Activated naive CD4-positive, alpha-beta T cell treated with anti-CD3 and anti-CD28 coated beads, Interleukin-2, amount 10 ng/mL, durations not matched to agents 7 days and 5 days (primary cell): ENCODE measurements at regions not wholly inside any gene's neighbourhood (a gene's known extent, or its start where the extent isn't known, plus 50 kb on each side); places are given as distances from the start of the nearest gene placed in this dataset.
"Not testable (repeated sequence)": the region's sequence is repeated elsewhere in the genome, so short reads cannot be mapped to it uniquely, and the experiment has no call there.

Experiments
- CTCF ChIA-PET: fragments of 350-600 bp; sonication (Branson Sonifier 250); formaldehyde crosslinking; loops from one replicate; lab custom pipeline; 2021; ENCODE audit warnings: antibody characterized with exemption; lab: Charles Lee
- DNase-seq: peaks from one replicate; pipeline ENCODE4 v3.0.0-alpha.2; 2020
- H3K27ac Mint-ChIP-seq: one replicate; pipeline ENCODE4 v1.8.0; 2021; ENCODE audit warnings: mild to moderate bottlenecking, moderate library complexity, mixed read lengths
- H3K27me3 Mint-ChIP-seq: one replicate; pipeline ENCODE4 v1.8.0; 2021; ENCODE audit warnings: mild to moderate bottlenecking, mixed read lengths
- H3K36me3 Mint-ChIP-seq: one replicate; pipeline ENCODE4 v1.8.0; 2021; ENCODE audit warnings: mixed read lengths
- H3K4me1 Mint-ChIP-seq: one replicate; pipeline ENCODE4 v1.8.0; 2021; ENCODE audit warnings: mixed read lengths
- H3K4me3 Mint-ChIP-seq: one replicate; pipeline ENCODE4 v1.8.0; 2021; ENCODE audit warnings: mild to moderate bottlenecking, moderate library complexity, mixed read lengths
- H3K9me3 Mint-ChIP-seq: one replicate; pipeline ENCODE4 v1.8.0; 2021; ENCODE audit warnings: mixed read lengths

DNA sequence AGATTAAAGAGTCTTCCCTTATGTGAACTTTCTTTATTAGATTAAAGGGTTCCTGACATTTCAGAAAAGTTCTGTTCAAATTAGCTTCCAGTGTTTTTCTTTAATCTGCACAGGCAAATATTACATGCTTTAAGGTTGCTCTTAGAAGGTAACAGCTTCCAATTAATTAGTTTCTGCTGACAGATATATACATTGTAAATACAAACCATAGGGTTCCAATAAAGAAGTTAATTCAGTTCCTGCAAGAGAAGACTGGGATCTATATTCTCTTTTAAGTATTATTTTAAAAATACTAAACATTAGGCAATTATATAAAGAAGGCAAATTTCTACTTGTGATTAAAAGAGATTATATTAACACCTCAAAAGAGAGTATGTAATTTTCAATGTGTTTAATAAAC is 795.7 kb downstream of the MAT2B start:
- CTCF ChIA-PET: no interaction called here
- Mint-ChIP-seq H3K27ac (no peak overlapping the region), H3K36me3 (no peaks in the 10 kb centered on the region), H3K9me3 (peaks cover 1% of the 10 kb centered on the region), H3K4me3 (no peak overlapping the region), H3K4me1 (no peaks in the 10 kb centered on the region), H3K27me3 (no peaks in the 10 kb centered on the region)
- DNase-seq: no peak

DNA sequence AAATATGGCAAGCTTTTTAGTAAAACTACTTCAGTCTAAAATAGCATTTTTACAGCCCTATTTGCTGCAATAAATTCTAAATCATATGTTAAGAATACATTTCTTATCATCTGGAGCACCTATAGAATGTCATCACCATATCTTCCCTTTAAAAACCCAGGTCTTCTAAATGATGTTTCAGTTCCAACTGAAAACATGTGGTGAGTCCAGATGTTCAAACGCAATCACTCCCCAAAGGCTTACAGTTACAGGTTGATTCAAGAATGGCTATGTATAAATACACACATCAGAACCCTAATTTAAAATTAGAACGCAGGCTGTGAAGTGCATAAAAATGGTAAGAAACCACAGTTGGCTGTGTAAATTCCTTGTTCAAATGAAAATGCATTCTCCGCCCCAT is 796.3 kb downstream of the MAT2B start:
- Mint-ChIP-seq H3K4me1 (no peaks in the 10 kb centered on the region), H3K36me3 (no peaks in the 10 kb centered on the region), H3K27ac (no peak overlapping the region), H3K27me3 (no peaks in the 10 kb centered on the region), H3K4me3 (no peak overlapping the region), H3K9me3 (peaks cover 6% of the 10 kb centered on the region)
- no peak for DNase-seq
- CTCF ChIA-PET: no interaction called here

DNA sequence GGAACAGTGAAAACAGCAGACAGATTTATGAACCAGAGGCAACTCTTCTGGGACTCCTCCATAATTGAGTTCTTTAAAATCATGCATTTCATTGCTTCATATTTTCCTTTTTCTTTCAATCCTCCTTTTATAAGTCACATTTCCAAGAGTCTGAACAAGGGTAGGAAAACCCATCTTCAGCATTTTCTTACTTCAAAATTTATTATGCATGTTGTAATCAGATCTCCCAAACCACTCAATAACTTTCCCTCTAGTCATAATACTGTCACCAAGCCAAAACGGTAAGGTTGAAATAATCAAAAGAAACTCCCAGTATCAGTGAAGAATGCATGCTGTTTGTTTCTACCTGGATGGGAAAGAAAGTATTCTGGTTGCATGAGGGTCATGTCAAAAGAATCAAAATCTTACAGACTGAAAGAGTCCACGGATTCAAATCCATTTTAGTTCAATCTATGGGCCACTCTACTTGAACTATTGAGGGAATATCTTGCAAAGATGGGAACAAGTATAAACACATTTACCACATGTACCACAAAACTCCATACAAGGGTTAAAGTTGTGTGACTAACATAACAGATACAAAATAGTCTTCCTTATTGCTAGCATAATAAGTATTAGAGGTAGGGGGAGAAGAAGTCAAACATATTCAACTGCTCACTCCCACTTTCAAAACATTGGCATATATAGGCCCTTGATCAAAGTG is 797.3 kb downstream of the MAT2B start:
- CTCF ChIA-PET: no interaction called here
- H3K27ac Mint-ChIP-seq: no peak overlapping the region
- peaks cover 10% of the 10 kb centered on the region for H3K9me3 Mint-ChIP-seq
- H3K27me3 Mint-ChIP-seq: no peaks in the 10 kb centered on the region
- no peak overlapping the region for H3K4me3 Mint-ChIP-seq
- H3K36me3 Mint-ChIP-seq: no peaks in the 10 kb centered on the region
- H3K4me1 Mint-ChIP-seq: no peaks in the 10 kb centered on the region
- DNase-seq: no peak

DNA sequence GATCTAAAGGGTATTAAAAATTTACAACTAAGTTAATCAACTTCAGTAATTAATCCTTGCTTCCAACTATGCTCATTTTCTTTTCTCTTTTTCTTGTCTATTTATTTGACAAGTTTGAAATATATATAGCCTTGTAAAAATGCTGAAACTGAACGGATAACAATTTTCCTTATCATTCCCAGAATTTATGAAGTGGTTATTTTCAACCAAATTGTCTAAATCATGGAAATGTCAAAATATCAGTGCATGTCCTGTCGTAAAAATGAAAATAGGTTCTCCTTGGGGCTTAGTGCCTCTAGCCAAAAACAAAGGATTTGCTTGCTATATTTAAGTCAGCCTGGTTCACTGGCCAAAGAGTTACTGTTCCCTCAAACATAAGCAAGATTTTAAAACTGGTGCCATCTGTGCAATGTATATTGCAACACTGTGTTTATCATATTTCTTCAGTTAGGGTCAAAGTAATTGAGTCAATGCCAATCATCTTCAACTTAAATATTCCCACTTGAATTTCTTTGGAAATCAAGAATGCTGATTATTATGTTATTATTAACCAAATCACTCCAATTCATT is 798.3 kb downstream of the MAT2B start:
- Mint-ChIP-seq H3K4me3 (no peak overlapping the region), H3K4me1 (no peaks in the 10 kb centered on the region), H3K36me3 (no peaks in the 10 kb centered on the region), H3K27me3 (no peaks in the 10 kb centered on the region), H3K27ac (no peak overlapping the region), H3K9me3 (peaks cover 10% of the 10 kb centered on the region)
- no peak for DNase-seq
- CTCF ChIA-PET: no interaction called here

DNA sequence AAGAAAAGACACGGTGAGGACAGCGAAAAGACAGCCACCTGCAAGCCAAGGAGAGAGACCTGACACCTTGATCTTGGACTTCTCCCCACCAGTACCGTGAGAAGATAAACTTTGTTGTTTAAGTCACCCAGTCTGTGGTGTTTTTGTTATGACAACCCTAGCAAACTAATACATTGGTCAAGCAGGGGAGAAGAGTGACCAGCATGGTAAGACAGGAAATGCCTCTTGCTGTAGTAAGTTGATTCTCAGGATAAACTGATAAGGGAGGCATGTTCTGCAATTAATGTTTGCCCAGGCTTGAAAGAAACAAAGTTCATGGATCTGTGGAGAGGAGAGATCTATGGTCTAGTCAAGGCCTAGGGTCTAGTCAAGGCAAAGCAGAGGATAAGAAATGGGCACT is 801.2 kb downstream of the MAT2B start:
- H3K27me3 Mint-ChIP-seq: no peaks in the 10 kb centered on the region
- H3K27ac Mint-ChIP-seq: no peak overlapping the region
- no peak for DNase-seq
- no peaks in the 10 kb centered on the region for H3K36me3 Mint-ChIP-seq
- H3K9me3 Mint-ChIP-seq: peaks cover 10% of the 10 kb centered on the region
- CTCF ChIA-PET: no interaction called here
- H3K4me3 Mint-ChIP-seq: no peak overlapping the region
- no peaks in the 10 kb centered on the region for H3K4me1 Mint-ChIP-seq

DNA sequence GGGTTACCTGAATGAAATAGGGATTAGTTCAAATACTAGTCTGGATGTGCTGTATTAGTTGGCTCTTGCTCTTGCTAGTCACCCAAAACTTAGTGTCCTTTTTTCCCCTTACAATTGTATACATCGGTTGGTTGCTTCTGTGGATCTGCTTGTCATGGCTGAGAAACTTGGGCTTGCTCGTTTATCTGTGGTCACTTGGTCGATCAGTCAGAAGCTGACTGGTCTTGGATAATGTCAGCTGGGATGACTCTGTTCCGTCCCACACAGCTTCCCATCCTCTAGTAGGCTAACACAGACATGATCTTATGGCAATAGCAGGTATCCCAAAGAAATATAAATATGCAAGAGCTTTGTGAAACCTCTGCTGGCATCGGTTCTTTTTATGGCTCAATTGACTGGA is 807.4 kb downstream of the MAT2B start:
- no peak overlapping the region for H3K27ac Mint-ChIP-seq
- no peaks in the 10 kb centered on the region for H3K27me3 Mint-ChIP-seq
- no peak overlapping the region for H3K4me3 Mint-ChIP-seq
- no peaks in the 10 kb centered on the region for H3K36me3 Mint-ChIP-seq
- DNase-seq: no peak
- peaks cover 2% of the 10 kb centered on the region for H3K9me3 Mint-ChIP-seq
- no peaks in the 10 kb centered on the region for H3K4me1 Mint-ChIP-seq
- CTCF ChIA-PET: interaction anchor here (0.6 kb wide), 1 partner anchor 294 kb away, joined by 3 read pairs; no protein-coding TSS in a partner anchor

DNA sequence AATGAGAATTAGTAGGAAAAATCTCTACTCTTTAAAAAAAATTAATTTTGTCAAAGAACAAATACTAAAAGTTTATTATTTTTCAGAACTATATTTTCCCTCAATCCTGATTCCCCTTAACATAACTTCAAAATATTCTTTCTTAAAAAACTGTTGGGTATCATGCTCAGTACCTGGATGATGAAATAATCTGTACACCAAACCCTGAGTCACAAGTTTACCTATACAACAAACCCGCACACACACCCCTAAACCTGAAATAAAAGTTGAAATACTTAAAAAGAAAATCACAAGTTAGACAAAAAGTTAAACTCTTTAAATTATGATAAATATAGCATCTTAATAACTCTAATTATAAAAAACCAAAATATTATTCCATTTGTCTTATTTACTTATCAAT is 812.3 kb downstream of the MAT2B start:
- no peak for DNase-seq
- CTCF ChIA-PET: no interaction called here
- no peaks in the 10 kb centered on the region for H3K4me1 Mint-ChIP-seq
- H3K27me3 Mint-ChIP-seq: no peaks in the 10 kb centered on the region
- H3K27ac Mint-ChIP-seq: no peak overlapping the region
- no peaks in the 10 kb centered on the region for H3K36me3 Mint-ChIP-seq
- no peak overlapping the region for H3K4me3 Mint-ChIP-seq
- H3K9me3 Mint-ChIP-seq: peaks cover 4% of the 10 kb centered on the region

DNA sequence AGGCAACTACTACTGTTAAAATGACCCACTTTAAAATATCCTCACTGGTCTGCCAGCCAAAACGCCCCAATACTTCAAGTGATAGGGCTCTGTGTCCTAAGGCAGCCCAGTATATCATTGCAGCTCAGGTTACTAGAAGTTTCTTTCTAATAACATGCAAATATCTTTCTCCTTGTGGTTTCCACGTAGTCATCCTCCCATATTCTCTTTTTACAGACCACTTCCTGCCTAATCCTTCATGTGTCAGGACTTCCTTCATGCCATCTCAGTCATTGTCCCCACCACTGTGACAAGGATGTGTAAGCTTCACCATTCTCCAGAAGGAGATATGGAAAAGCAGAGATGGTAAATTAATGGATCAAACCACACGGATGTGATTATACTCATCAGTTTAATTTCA is 813.7 kb downstream of the MAT2B start:
- H3K4me3 Mint-ChIP-seq: no peak overlapping the region
- no peak overlapping the region for H3K27ac Mint-ChIP-seq
- no peaks in the 10 kb centered on the region for H3K36me3 Mint-ChIP-seq
- H3K4me1 Mint-ChIP-seq: no peaks in the 10 kb centered on the region
- H3K27me3 Mint-ChIP-seq: no peaks in the 10 kb centered on the region
- CTCF ChIA-PET: no interaction called here
- no peak for DNase-seq
- peaks cover 4% of the 10 kb centered on the region for H3K9me3 Mint-ChIP-seq

DNA sequence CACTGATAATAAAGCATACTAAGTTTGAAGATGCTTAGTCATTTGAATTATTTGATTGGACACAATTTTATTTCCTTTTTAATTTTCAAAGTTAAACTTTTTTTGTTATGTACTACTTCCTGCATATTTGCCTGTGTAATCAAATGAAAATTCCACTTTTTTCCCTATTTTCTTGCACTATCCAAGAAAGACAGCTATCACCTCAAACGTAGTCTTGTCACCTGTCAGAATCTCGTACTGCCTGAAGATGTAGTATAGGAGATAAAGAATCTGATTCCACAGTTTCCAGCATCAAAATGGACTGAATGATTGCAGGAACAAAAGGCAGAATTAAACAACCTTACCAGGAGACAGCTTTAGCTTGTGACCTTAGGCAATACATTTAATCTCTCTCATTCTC is 818.8 kb downstream of the MAT2B start:
- peaks cover 15% of the 10 kb centered on the region for H3K9me3 Mint-ChIP-seq
- no peak overlapping the region for H3K4me3 Mint-ChIP-seq
- CTCF ChIA-PET: no interaction called here

DNA sequence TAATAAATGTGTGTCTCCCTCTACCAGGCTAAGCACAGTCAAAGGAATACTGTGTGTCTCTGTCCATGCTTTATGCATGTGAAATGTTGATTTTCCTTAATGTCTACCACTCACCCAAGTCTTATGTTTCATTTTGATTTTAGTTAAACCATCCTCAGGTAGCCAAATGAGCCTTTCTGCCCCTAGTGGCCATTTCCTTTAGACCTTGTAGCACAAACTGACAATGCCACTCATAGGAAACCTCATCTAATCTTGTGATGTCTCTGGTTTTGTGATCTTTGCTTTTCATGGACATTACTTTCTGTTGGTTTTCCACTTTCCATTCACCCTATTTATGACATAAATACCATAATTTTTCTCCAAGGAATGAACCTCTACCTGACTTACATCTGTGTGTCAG is 820.8 kb downstream of the MAT2B start:
- Mint-ChIP-seq H3K9me3 (peaks cover 12% of the 10 kb centered on the region), H3K36me3 (no peaks in the 10 kb centered on the region), H3K4me3 (no peak overlapping the region), H3K27ac (no peak overlapping the region), H3K27me3 (no peaks in the 10 kb centered on the region), H3K4me1 (no peaks in the 10 kb centered on the region)
- CTCF ChIA-PET: no interaction called here
- DNase-seq: no peak

More for the DNA sequence above, 818.8 kb downstream of the MAT2B start:
- H3K27ac Mint-ChIP-seq: no peak overlapping the region
- no peaks in the 10 kb centered on the region for H3K4me1 Mint-ChIP-seq
- H3K36me3 Mint-ChIP-seq: no peaks in the 10 kb centered on the region
- no peaks in the 10 kb centered on the region for H3K27me3 Mint-ChIP-seq
- no peak for DNase-seq

DNA sequence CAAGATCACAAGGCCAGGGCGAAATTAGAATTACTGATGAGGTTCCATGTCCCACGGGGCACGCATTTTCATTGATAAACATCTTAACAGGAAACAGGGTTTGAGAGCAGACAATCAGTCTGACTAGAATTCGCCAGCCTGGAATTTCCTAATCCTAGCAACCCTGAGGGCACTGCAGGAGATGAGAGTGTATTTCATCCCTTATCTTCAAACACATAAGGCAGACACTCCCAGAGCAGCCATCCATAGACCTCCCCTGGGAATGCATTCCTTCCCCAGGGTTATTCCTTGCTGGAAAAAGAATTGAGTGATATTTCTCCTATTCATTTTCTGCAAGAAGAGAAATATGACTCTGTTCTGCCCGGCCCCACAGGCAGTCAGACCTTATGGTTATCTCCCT is 821.7 kb downstream of the MAT2B start:
- H3K4me1 Mint-ChIP-seq, DNase-seq, CTCF ChIA-PET, H3K4me3 Mint-ChIP-seq, H3K27ac Mint-ChIP-seq, H3K36me3 Mint-ChIP-seq, H3K27me3 Mint-ChIP-seq: not testable (repeated sequence)
- peaks cover 12% of the 10 kb centered on the region for H3K9me3 Mint-ChIP-seq

DNA sequence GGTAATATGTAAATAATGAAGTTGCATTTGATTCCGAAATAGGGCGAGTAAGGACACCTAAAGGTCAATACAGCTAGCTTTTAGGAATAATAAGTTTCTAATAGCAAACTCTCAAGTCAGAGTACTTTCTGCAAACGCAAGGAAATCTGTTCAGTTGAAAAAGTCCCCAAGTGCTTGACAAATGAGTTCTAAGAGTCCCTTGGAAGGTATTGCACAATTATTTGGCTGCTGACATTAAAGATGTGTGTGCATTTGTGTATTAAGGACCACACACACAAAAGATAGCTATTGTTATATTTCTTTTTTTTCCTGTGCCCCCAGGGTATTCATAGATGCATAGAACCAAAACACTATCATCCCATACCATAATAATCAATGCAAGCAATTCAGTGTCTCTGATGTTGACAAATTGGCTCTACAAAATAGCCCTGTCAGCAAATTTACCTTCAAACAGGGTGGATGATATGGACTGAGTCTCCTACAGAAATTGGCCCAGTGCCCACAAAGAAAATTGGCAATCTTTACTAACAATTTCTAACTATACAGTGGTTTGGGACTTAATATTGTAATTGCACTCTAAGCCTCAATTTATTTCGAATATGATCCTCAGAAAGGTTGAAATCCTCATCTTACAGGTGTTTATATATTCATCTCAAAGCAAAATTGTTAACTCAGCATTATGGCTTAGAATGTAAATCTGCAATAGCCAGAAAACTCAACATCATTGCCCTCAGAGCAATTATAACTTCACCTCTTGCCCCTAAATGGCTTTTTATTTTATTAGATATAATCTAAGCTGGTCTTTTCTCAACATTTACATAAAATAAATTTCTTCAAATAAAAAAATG is 827.2 kb downstream of the MAT2B start:
- Mint-ChIP-seq H3K36me3 (no peaks in the 10 kb centered on the region), H3K9me3 (peaks cover 6% of the 10 kb centered on the region), H3K4me3 (no peak overlapping the region), H3K27ac (no peak overlapping the region), H3K27me3 (no peaks in the 10 kb centered on the region), H3K4me1 (no peaks in the 10 kb centered on the region)
- no peak for DNase-seq
- CTCF ChIA-PET: no interaction called here

DNA sequence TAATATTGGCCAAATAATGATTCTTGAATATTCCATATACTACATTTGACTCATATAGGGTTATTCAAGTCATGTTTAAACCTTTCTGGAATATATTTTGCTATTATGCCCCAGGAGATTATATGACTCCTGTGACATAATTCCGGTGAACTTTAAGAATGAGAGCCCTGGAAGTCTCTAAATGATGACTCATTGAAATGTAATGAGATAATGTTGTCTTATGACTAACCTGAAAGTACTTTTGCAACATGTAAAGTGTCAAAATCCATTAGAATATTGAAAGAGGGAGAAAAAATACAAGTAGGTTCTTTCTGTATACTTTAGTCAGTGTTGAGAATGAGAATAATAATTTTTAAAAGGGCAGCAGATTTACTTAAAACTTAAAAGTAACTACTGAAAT is 830.4 kb downstream of the MAT2B start:
- Mint-ChIP-seq H3K4me1 (no peaks in the 10 kb centered on the region), H3K4me3 (no peak overlapping the region), H3K36me3 (no peaks in the 10 kb centered on the region), H3K27ac (no peak overlapping the region), H3K27me3 (no peaks in the 10 kb centered on the region), H3K9me3 (peaks cover 6% of the 10 kb centered on the region)
- DNase-seq: no peak
- CTCF ChIA-PET: no interaction called here

DNA sequence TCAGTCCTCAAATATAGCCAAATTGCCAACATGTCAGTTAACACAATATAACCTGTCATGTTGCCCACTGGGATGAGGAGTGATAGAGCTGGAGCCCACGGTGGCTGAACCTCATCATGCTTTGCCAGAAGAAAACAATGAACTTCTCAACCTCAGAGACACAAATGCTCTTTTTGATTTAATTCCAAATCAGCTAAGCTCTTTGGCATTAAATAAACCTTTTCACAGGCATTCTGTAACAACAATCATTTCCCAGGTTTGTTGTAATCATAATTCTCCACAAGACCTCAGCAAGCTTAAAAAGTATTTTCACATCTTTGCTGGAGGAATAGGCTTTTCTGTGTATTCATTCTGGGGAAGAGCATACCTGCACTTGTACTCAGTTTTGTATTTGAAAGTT is 830.9 kb downstream of the MAT2B start:
- CTCF ChIA-PET: no interaction called here
- Mint-ChIP-seq H3K4me1 (no peaks in the 10 kb centered on the region), H3K4me3 (no peak overlapping the region)

DNA sequence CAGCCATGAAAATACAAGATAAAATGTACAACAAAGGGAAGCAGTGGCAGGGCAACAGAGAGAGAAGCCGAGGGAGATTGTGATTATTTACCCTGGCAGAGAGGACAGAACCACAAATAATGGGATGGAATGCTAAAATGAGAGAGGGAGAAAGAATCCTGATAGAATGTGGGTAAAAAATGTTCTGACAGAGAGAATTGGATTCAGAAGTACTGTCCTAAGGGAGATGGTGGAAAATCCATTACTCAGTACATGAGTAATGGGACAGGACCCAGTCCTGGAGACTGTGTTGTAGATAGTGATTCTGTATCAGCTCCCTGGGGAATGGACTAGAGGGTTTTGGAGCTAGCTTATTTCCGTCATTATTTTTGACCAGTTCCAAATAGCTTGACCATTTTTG is 831.5 kb downstream of the MAT2B start:
- no peak for DNase-seq
- no peaks in the 10 kb centered on the region for H3K36me3 Mint-ChIP-seq
- H3K9me3 Mint-ChIP-seq: peaks cover 6% of the 10 kb centered on the region
- CTCF ChIA-PET: no interaction called here
- no peaks in the 10 kb centered on the region for H3K27me3 Mint-ChIP-seq
- H3K27ac Mint-ChIP-seq: no peak overlapping the region
- no peaks in the 10 kb centered on the region for H3K4me1 Mint-ChIP-seq
- H3K4me3 Mint-ChIP-seq: no peak overlapping the region

More for the DNA sequence above, 830.9 kb downstream of the MAT2B start:
- DNase-seq: no peak
- peaks cover 6% of the 10 kb centered on the region for H3K9me3 Mint-ChIP-seq
- H3K27me3 Mint-ChIP-seq: no peaks in the 10 kb centered on the region
- no peaks in the 10 kb centered on the region for H3K36me3 Mint-ChIP-seq
- H3K27ac Mint-ChIP-seq: no peak overlapping the region
